Neural cell (in vitro differentiated cells): ENCODE measurements at regions not wholly inside any gene's neighbourhood (a gene's known extent, or its start where the extent isn't known, plus 50 kb on each side); places are given as distances from the start of the nearest gene placed in this dataset.

ENCODE experiments used
- H2AFZ ChIP-seq: fragments of 200-600, 300-800 bp; sonication (generic), shearing (Covaris generic); 2 replicates; pipeline ENCODE4 v1.6.0; 2014; ENCODE audit warnings: low read depth, mild to moderate bottlenecking, antibody characterized with exemption, low read length, moderate library complexity
- H3F3A ChIP-seq: fragments of 200-600 bp; shearing (Covaris generic); 2 replicates; pipeline ENCODE4 v1.6.1; 2016; ENCODE audit warnings: mild to moderate bottlenecking, moderate library complexity, mixed read lengths, antibody characterized with exemption, low read length; ENCODE audit not compliant: insufficient read depth, poor library complexity, severe bottlenecking
- H3K27ac ChIP-seq: fragments of 200-600, 300-800 bp; sonication (generic), shearing (Covaris generic); 2 replicates; pipeline ENCODE4 v1.5.1; 2014; ENCODE audit warnings: mild to moderate bottlenecking, low read length, moderate library complexity
- H3K27me3 ChIP-seq: fragments of 300-800, 200-600 bp; sonication (generic), shearing (Covaris generic); 2 replicates; pipeline ENCODE4 v1.6.0; 2014; ENCODE audit warnings: mild to moderate bottlenecking, low read depth, low read length, moderate library complexity; ENCODE audit not compliant: insufficient read depth
- H3K36me3 ChIP-seq: fragments of 300-800, 200-600 bp; sonication (generic), shearing (Covaris generic); 2 replicates; pipeline ENCODE4 v1.5.1; 2014; ENCODE audit warnings: mild to moderate bottlenecking, antibody characterized with exemption, low read length, moderate library complexity; ENCODE audit not compliant: insufficient read depth
- H3K4me2 ChIP-seq: fragments of 300-800, 200-600 bp; sonication (generic), shearing (Covaris generic); 2 replicates; pipeline ENCODE4 v1.6.0; 2014; ENCODE audit warnings: mild to moderate bottlenecking, low read length
- H3K4me3 ChIP-seq: fragments of 300-800, 200-600 bp; sonication (generic), shearing (Covaris generic); 2 replicates; pipeline ENCODE4 v1.5.1; 2014; ENCODE audit warnings: mild to moderate bottlenecking, low read length, moderate library complexity
- H3K79me2 ChIP-seq: fragments of 200-600 bp; shearing (Covaris generic); replicated peaks from 2 replicates; pipeline ENCODE4 v1.6.0; 2014; ENCODE audit warnings: mild to moderate bottlenecking, low read length, moderate library complexity; ENCODE audit not compliant: insufficient read depth
- H3K9ac ChIP-seq: fragments of 300-800, 200-600 bp; sonication (generic), shearing (Covaris generic); 2 replicates; pipeline ENCODE4 v1.6.1; 2016; ENCODE audit warnings: mild to moderate bottlenecking, low read length, mixed read lengths
- H3K9me2 ChIP-seq: fragments of 200-600 bp; shearing (Covaris generic); 2 replicates; pipeline ENCODE4 v1.6.1; 2016; ENCODE audit warnings: mild to moderate bottlenecking, low read length, mixed read lengths; ENCODE audit not compliant: insufficient read depth
- H3K9me3 ChIP-seq: fragments of 200-600, 300-800 bp; sonication (generic), shearing (Covaris generic); 2 replicates; pipeline ENCODE4 v1.6.1; 2016; ENCODE audit warnings: mild to moderate bottlenecking, mixed run types, low read length, moderate library complexity, mixed read lengths
- H4K20me1 ChIP-seq: fragments of 200-600 bp; shearing (Covaris generic); 2 replicates; pipeline ENCODE4 v1.6.1; 2016; ENCODE audit warnings: mild to moderate bottlenecking, mixed run types; ENCODE audit not compliant: insufficient read depth
- EP300 ChIP-seq: fragments of 450-650 bp; conservative IDR thresholded peaks from 2 replicates; pipeline ENCODE4 v1.6.1; 2014; ENCODE audit warnings: antibody characterized with exemption, mild to moderate bottlenecking, moderate library complexity; ENCODE audit not compliant: poor library complexity, severe bottlenecking
- EZH2 ChIP-seq: fragments of 200-600, 300-800 bp; shearing (Covaris generic), sonication (generic); IDR thresholded peaks from 2 replicates; pipeline ENCODE4 v1.6.1; 2014; ENCODE audit warnings: antibody characterized with exemption, low read length, borderline replicate concordance, mild to moderate bottlenecking; ENCODE audit not compliant: insufficient read depth, poor library complexity, severe bottlenecking
- MXI1 ChIP-seq: fragments of 450-650 bp; conservative IDR thresholded peaks from 2 replicates; pipeline ENCODE4 v1.6.1; 2014; ENCODE audit warnings: antibody characterized with exemption, mild to moderate bottlenecking; ENCODE audit not compliant: poor library complexity, severe bottlenecking
- POLR2AphosphoS5 ChIP-seq: IDR thresholded peaks from 2 replicates; pipeline ENCODE4 v1.6.1; 2012
- RAD21 ChIP-seq: fragments of 450-650 bp; conservative IDR thresholded peaks from 2 replicates; pipeline ENCODE4 v1.6.1; 2014; ENCODE audit warnings: antibody characterized with exemption, mild to moderate bottlenecking, moderate library complexity
- SMC3 ChIP-seq: fragments of 450-650 bp; conservative IDR thresholded peaks from 2 replicates; pipeline ENCODE4 v1.6.1; 2014; ENCODE audit warnings: antibody characterized with exemption, mild to moderate bottlenecking, moderate library complexity; ENCODE audit not compliant: poor library complexity
- TAF1 ChIP-seq: IDR thresholded peaks from 2 replicates; pipeline ENCODE4 v1.6.1; 2012; ENCODE audit warnings: low read depth
- TF ChIP-seq, protein P1 (sequence below): fragments of 450-650 bp; IDR thresholded peaks from 2 replicates; pipeline ENCODE4 v1.5.1; 2014; ENCODE audit warnings: antibody characterized with exemption, mild to moderate bottlenecking, moderate library complexity; ENCODE audit not compliant: poor library complexity, severe bottlenecking
- TF ChIP-seq, protein P2 (sequence below): IDR thresholded peaks from 2 replicates; pipeline ENCODE4 v1.6.1; 2012; ENCODE audit warnings: borderline replicate concordance

- no peak overlapping the region for H3K9ac ChIP-seq
- H3K9me3 ChIP-seq, result no peaks in the 10 kb centered on the region
- no peak overlapping the region for H3K27ac ChIP-seq
- no peaks in the 10 kb centered on the region for H3K9me2 ChIP-seq
- TF ChIP-seq EP300 (no peak), EZH2 (no peak), SMC3 (no peak), MXI1 (no peak), TAF1 (no peak), POLR2AphosphoS5 (no peak), RAD21 (no peak)
- TF ChIP-seq, protein P1, sequence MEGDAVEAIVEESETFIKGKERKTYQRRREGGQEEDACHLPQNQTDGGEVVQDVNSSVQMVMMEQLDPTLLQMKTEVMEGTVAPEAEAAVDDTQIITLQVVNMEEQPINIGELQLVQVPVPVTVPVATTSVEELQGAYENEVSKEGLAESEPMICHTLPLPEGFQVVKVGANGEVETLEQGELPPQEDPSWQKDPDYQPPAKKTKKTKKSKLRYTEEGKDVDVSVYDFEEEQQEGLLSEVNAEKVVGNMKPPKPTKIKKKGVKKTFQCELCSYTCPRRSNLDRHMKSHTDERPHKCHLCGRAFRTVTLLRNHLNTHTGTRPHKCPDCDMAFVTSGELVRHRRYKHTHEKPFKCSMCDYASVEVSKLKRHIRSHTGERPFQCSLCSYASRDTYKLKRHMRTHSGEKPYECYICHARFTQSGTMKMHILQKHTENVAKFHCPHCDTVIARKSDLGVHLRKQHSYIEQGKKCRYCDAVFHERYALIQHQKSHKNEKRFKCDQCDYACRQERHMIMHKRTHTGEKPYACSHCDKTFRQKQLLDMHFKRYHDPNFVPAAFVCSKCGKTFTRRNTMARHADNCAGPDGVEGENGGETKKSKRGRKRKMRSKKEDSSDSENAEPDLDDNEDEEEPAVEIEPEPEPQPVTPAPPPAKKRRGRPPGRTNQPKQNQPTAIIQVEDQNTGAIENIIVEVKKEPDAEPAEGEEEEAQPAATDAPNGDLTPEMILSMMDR, result no peak
- TF ChIP-seq, protein P2, sequence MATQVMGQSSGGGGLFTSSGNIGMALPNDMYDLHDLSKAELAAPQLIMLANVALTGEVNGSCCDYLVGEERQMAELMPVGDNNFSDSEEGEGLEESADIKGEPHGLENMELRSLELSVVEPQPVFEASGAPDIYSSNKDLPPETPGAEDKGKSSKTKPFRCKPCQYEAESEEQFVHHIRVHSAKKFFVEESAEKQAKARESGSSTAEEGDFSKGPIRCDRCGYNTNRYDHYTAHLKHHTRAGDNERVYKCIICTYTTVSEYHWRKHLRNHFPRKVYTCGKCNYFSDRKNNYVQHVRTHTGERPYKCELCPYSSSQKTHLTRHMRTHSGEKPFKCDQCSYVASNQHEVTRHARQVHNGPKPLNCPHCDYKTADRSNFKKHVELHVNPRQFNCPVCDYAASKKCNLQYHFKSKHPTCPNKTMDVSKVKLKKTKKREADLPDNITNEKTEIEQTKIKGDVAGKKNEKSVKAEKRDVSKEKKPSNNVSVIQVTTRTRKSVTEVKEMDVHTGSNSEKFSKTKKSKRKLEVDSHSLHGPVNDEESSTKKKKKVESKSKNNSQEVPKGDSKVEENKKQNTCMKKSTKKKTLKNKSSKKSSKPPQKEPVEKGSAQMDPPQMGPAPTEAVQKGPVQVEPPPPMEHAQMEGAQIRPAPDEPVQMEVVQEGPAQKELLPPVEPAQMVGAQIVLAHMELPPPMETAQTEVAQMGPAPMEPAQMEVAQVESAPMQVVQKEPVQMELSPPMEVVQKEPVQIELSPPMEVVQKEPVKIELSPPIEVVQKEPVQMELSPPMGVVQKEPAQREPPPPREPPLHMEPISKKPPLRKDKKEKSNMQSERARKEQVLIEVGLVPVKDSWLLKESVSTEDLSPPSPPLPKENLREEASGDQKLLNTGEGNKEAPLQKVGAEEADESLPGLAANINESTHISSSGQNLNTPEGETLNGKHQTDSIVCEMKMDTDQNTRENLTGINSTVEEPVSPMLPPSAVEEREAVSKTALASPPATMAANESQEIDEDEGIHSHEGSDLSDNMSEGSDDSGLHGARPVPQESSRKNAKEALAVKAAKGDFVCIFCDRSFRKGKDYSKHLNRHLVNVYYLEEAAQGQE, result no peak
- no peak overlapping the region for H3K4me2 ChIP-seq
- no peaks in the 10 kb centered on the region for H3K27me3 ChIP-seq
- H2AFZ ChIP-seq, result no peak overlapping the region
- no peaks in the 10 kb centered on the region for H3K79me2 ChIP-seq
- no peaks in the 10 kb centered on the region for H4K20me1 ChIP-seq
- no peaks in the 10 kb centered on the region for H3F3A ChIP-seq
- no peaks in the 10 kb centered on the region for H3K36me3 ChIP-seq
- no peak overlapping the region for H3K4me3 ChIP-seq
These were observed 824.6 kb downstream of the TUSC7 start for GRCh38 chr3:117534138-117534537.

DNA sequence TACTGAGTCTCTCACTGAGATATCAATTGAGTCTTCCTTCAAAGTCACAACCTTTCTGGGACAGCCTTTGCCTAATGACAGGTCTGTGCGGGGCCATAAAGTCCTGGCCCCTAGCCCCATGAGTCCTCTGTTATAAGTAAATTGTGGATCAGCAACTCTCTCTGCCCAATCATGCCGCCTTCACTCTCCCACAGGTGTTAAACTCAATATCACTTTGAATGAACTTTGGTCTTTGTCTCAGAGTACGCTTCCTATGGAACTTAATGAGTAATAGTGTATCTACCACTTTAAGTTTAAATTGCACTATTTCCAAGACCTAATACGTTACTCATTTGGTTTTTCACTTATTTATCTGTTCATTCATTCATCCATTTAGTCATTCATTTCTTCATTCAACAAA is 826.4 kb downstream of the TUSC7 start:
- Histone ChIP-seq H3K9ac (no peak overlapping the region), H3K27ac (no peak overlapping the region), H3K4me2 (no peak overlapping the region), H3K9me2 (no peaks in the 10 kb centered on the region), H3K79me2 (no peaks in the 10 kb centered on the region), H3K36me3 (no peaks in the 10 kb centered on the region), H3K4me3 (no peak overlapping the region), H2AFZ (no peak overlapping the region), H3K27me3 (no peaks in the 10 kb centered on the region), H4K20me1 (no peaks in the 10 kb centered on the region), H3K9me3 (no peaks in the 10 kb centered on the region), H3F3A (no peaks in the 10 kb centered on the region)
- TF ChIP-seq RAD21, result no peak
- no peak for TF ChIP-seq EZH2
- TF ChIP-seq TAF1, result no peak
- TF ChIP-seq MXI1, result no peak
- no peak for TF ChIP-seq SMC3
- no peak for TF ChIP-seq POLR2AphosphoS5
- TF ChIP-seq, protein P1, result no peak
- TF ChIP-seq, protein P2, result no peak
- TF ChIP-seq EP300, result no peak
